Epithelial cell of proximal tubule (primary cell): ENCODE measurements at regions not wholly inside any gene's neighbourhood (a gene's known extent, or its start where the extent isn't known, plus 50 kb on each side); places are given as distances from the start of the nearest gene placed in this dataset.

ENCODE experiments used
- DNase-seq: peaks from one replicate; pipeline ENCODE4 v3.0.0-alpha.2; 2011; ENCODE audit warnings: low read depth
- H3K4me3 ChIP-seq: 2 replicates; pipeline ENCODE4 v1.5.1; 2011; ENCODE audit warnings: low read depth, mild to moderate bottlenecking, low read length
- TF ChIP-seq, protein P1 (sequence below): conservative IDR thresholded peaks from 2 replicates; pipeline ENCODE4 v1.5.1; 2012; ENCODE audit warnings: low read depth, mild to moderate bottlenecking, low read length

DNA sequence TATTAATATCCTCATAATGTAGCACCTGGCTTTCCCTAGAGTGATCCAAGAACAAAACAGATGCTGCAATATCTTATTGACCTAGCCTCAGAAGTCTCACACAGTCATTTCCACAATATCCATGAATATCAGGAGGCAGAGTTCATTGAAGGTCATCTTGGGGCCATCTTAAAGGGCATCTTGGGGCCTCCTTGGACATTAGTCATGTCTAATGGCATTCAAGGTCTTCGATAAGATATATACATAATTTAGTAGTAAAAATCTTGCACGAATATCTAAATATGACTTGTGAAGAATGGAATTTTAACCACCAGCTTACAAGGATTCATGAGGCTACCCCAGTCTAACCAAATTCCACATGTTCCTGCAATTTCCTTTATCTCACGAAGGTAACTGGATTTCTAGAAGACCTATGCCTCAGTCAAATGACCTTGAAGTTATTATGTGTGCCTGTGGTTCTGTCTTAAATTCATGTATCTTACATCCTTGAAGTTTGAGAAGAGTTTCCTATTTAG is 163.6 kb upstream of the SPEF2 start:
- H3K4me3 ChIP-seq, result no peak overlapping the region
- no peak for DNase-seq
- TF ChIP-seq, protein P1, sequence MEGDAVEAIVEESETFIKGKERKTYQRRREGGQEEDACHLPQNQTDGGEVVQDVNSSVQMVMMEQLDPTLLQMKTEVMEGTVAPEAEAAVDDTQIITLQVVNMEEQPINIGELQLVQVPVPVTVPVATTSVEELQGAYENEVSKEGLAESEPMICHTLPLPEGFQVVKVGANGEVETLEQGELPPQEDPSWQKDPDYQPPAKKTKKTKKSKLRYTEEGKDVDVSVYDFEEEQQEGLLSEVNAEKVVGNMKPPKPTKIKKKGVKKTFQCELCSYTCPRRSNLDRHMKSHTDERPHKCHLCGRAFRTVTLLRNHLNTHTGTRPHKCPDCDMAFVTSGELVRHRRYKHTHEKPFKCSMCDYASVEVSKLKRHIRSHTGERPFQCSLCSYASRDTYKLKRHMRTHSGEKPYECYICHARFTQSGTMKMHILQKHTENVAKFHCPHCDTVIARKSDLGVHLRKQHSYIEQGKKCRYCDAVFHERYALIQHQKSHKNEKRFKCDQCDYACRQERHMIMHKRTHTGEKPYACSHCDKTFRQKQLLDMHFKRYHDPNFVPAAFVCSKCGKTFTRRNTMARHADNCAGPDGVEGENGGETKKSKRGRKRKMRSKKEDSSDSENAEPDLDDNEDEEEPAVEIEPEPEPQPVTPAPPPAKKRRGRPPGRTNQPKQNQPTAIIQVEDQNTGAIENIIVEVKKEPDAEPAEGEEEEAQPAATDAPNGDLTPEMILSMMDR, result no peak

DNA sequence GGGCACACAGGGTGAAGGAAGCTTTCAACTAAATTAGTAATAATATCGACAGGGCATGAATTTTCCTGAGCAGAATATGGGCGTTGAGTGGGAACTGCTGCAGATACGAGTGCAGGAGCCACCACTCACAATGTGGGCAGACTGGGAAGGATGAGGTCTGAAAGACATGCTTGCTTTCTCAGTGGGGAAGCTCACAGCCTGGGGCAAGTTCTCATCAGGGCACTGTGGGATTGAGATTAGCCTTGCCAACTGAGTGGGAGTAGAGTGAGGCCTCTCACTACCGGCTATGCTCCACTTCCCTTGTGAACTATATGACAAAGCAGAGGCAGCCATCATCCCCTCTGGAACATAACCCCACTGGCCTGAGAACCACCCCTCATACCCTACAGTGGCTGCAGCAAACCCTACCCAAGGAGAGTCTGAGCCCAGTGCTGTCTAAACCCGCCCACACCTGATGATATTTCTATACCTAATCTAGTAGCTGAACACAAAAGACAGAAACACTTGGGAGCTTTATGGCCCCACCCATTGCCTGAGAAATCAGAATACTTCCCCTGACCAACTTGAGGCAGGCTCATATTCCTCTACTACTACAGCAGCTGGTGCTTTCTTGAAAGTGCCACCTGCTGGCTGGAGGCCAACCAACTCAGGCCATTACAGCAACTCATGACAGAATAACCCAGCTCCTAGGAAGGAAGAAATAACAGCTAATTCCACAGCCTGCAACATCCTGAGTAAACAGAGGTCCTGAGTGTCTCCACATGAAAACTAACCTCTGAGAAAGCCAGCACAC is 173.7 kb upstream of the SPEF2 start:
- H3K4me3 ChIP-seq, result no peak overlapping the region
- no peak for DNase-seq
- TF ChIP-seq, protein P1, result no peak

DNA sequence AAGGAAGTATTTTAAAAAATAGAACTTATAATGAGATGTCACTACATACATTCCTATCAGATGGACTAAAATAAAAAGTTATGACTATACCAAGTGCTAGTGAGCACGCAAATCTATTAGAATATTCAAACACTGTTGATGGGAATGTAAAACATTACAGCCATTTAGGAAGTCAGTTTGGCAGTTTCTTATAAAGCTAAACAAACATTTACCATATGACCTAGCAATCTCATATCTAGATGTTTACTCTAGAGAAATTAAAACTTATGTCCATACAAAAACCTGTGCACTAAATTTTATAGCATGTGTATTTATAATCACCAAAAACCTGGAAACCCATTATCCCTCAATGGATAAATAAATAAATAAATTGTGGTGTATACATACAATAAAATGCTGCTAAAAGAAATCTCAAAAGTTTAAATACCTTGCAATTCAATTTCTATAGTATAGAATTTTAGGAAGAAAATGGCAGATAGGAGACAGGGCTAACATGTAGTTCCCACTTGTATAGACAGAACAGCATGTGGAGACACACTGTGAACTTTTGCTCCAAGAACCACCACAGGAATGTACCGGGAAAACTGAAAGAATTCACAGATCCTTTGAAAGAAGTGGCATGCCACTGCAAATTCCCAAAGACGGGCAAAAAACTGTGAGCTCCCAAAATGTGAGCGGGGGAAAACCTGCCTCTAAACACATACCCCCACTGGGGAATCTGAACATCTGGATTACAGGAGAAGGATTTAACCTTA is 174.6 kb upstream of the SPEF2 start:
- TF ChIP-seq, protein P1, result no peak
- no peak overlapping the region for H3K4me3 ChIP-seq
- no peak for DNase-seq

DNA sequence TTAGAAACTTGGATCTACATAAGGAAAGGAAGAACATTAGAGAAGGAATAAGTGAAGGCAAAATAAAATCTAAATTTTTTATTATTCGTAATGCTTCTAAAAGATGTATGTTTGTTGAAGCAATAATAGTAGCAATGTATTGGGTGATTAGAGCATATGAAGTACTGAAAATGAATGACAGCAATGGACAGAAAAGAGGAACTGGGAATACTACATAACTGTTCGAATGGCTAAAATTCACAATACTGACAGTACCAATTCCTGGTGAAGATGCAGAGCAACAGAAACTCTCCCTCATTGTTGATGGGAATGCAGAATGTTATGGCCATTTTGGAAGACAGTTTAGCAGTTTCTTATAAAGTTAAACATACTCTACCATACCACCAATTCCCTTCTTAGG is 177.3 kb upstream of the SPEF2 start:
- no peak for DNase-seq
- H3K4me3 ChIP-seq, result no peak overlapping the region
- TF ChIP-seq, protein P1, result no peak

DNA sequence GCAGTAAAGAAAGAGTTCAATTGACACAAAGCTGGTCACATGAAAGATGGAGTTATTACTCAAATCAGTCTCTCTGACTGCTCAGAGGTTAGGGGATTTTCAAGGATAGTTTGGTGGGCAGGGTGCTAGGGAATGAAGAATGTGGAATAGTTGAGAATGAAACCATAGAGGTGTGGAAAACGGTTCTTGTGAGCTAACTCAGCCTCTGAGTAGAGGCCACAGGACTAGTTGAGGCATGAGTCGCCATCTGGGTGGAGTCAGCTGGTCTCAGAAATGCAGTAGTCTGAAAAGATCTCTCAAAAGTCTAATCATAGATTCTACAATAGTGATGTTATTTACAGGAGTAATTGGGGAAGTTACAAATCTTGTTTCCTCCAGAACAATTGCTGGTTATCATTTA is 178.9 kb upstream of the SPEF2 start:
- TF ChIP-seq, protein P1, result no peak
- no peak for DNase-seq
- no peak overlapping the region for H3K4me3 ChIP-seq

DNA sequence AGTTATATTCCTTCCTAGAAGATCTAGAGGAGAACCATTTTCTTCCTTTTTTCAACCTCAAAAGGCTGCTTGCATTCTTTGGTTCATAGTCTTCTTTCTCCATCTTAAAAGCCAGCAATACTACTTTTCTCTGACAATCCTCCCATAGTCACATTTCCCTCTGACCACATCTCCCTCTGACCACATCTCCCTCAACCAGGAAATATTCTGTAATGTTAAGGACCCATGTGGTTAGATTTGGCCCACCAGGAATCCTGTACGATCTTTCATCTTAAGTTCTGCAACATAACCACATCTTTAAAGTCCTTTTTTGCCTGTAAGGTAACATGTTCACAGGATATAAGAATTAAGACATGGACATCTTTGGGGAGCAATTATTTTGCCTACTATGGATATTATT is 179.4 kb upstream of the SPEF2 start:
- DNase-seq, result no peak
- TF ChIP-seq, protein P1, result no peak
- no peak overlapping the region for H3K4me3 ChIP-seq
